GM23248 (cell line): ENCODE measurements at regions not wholly inside any gene's neighbourhood (a gene's known extent, or its start where the extent isn't known, plus 50 kb on each side); places are given as distances from the start of the nearest gene placed in this dataset.

Experiments
- DNase-seq: peaks from one replicate; pipeline ENCODE4 v3.0.0-alpha.2; 2015
- H2AFZ ChIP-seq: fragments of 200-600 bp; sonication (generic); 2 replicates; pipeline ENCODE4 v1.6.1; 2016; ENCODE audit warnings: antibody characterized with exemption
- H3F3A ChIP-seq: fragments of 200-600 bp; sonication (generic); 2 replicates; pipeline ENCODE4 v1.6.1; 2016; ENCODE audit warnings: mild to moderate bottlenecking, antibody characterized with exemption, mixed run types; ENCODE audit not compliant: insufficient read depth
- H3K27ac ChIP-seq: fragments of 200-600 bp; sonication (generic); 2 replicates; pipeline ENCODE4 v1.5.1; 2016; ENCODE audit warnings: mild to moderate bottlenecking
- H3K27me3 ChIP-seq: fragments of 200-600 bp; sonication (generic); replicated peaks from 2 replicates; pipeline ENCODE4 v1.6.1; 2016; ENCODE audit warnings: mild to moderate bottlenecking; ENCODE audit not compliant: insufficient read depth
- H3K36me3 ChIP-seq: fragments of 200-600 bp; sonication (generic); 2 replicates; pipeline ENCODE4 v1.6.1; 2016; ENCODE audit warnings: low read depth, mild to moderate bottlenecking
- H3K4me1 ChIP-seq: fragments of 200-600 bp; sonication (generic); 2 replicates; pipeline ENCODE4 v1.6.1; 2016; ENCODE audit warnings: mild to moderate bottlenecking; ENCODE audit not compliant: insufficient read depth
- H3K4me2 ChIP-seq: fragments of 200-600 bp; sonication (generic); one replicate; pipeline ENCODE4 v1.6.1; 2016; ENCODE audit warnings: mild to moderate bottlenecking; ENCODE audit not compliant: unreplicated experiment
- H3K4me3 ChIP-seq: fragments of 200-600 bp; sonication (generic); 2 replicates; pipeline ENCODE4 v1.5.1; 2016; ENCODE audit warnings: mild to moderate bottlenecking
- H3K79me2 ChIP-seq: fragments of 200-600 bp; sonication (generic); 2 replicates; pipeline ENCODE4 v1.6.1; 2016; ENCODE audit warnings: mild to moderate bottlenecking; ENCODE audit not compliant: insufficient read depth
- H3K9ac ChIP-seq: fragments of 200-600 bp; sonication (generic); 2 replicates; pipeline ENCODE4 v1.6.1; 2016; ENCODE audit warnings: mild to moderate bottlenecking
- H3K9me2 ChIP-seq: fragments of 200-600 bp; sonication (generic); 2 replicates; pipeline ENCODE4 v1.6.1; 2016; ENCODE audit warnings: mixed run types, mild to moderate bottlenecking, moderate library complexity; ENCODE audit not compliant: insufficient read depth
- H3K9me3 ChIP-seq: fragments of 200-600 bp; sonication (generic); one replicate; pipeline ENCODE4 v1.6.1; 2017; ENCODE audit warnings: low read depth
- H4K20me1 ChIP-seq: fragments of 200-600 bp; sonication (generic); 2 replicates; pipeline ENCODE4 v1.6.0; 2016; ENCODE audit not compliant: insufficient read depth
- EZH2 ChIP-seq: fragments of 200-600 bp; sonication (generic); IDR thresholded peaks from 2 replicates; pipeline ENCODE4 v1.6.1; 2018; ENCODE audit warnings: antibody characterized with exemption, mild to moderate bottlenecking; ENCODE audit not compliant: insufficient read depth, poor library complexity, severe bottlenecking
- EZH2phosphoT487 ChIP-seq: fragments of 200-600 bp; sonication (generic); IDR thresholded peaks from 2 replicates; pipeline ENCODE4 v1.6.1; 2018; ENCODE audit warnings: antibody characterized with exemption, moderate library complexity, mild to moderate bottlenecking, low read depth; ENCODE audit not compliant: insufficient read depth
- WGBS, 2 experiments: methylation state at CpG; one replicate each; pipeline ENCODE4 v1.1.6; 2015 to 2017; ENCODE audit warnings: low lambda C conversion rate in 2 of 2, low coverage in 1 of 2; ENCODE audit errors: missing lambda C conversion rate in 2 of 2; 5-methylcytosine and 5-hydroxymethylcytosine counted together
- in situ Hi-C: fragments of 300-500 bp; cut with MboI; formaldehyde crosslinking; loops from 2 replicates; pipeline ENCODE4 v1.15.0; 2020

- no peak overlapping the region for H3K9ac ChIP-seq
- DNase-seq: no peak
- WGBS, 2 experiments: 52 to 57% methylated on average over 2 of the region's 2 CpGs
- H2AFZ ChIP-seq: no peak overlapping the region
- H3K9me2 ChIP-seq: no peaks in the 10 kb centered on the region
- no peaks in the 10 kb centered on the region for H3K4me1 ChIP-seq
- no peaks in the 10 kb centered on the region for H4K20me1 ChIP-seq
- in situ Hi-C loops: no loop called here
- no peaks in the 10 kb centered on the region for H3F3A ChIP-seq
- H3K27ac ChIP-seq: no peak overlapping the region
- no peak for TF ChIP-seq EZH2phosphoT487
- no peak for TF ChIP-seq EZH2
- H3K9me3 ChIP-seq: no peaks in the 10 kb centered on the region
- H3K36me3 ChIP-seq: no peaks in the 10 kb centered on the region
- H3K4me3 ChIP-seq: no peak overlapping the region
- no peak overlapping the region for H3K4me2 ChIP-seq
- no peaks in the 10 kb centered on the region; the same call in 1 of the 2 replicates for H3K27me3 ChIP-seq
- no peaks in the 10 kb centered on the region for H3K79me2 ChIP-seq
These were observed 78.8 kb upstream of the NAV3 start for GRCh38 chr12:77751939-77752338.

GRCh38 chr12:77746096-77746495 is 84.6 kb upstream of the NAV3 start:
- Histone ChIP-seq H4K20me1 (0 out of 2 replicates have a peak, but pooled peaks cover 4% of the 10 kb centered on the region), H3K4me3 (no peak overlapping the region), H3K9me3 (no peaks in the 10 kb centered on the region), H3K27me3 (no peaks in the 10 kb centered on the region), H2AFZ (no peak overlapping the region), H3K9ac (no peak overlapping the region), H3K4me2 (no peak overlapping the region), H3K4me1 (no peaks in the 10 kb centered on the region), H3K36me3 (no peaks in the 10 kb centered on the region), H3K9me2 (no peaks in the 10 kb centered on the region), H3K27ac (no peak overlapping the region), H3F3A (no peaks in the 10 kb centered on the region), H3K79me2 (no peaks in the 10 kb centered on the region)
- WGBS, 2 experiments: 42 to 59% methylated on average over 3 of the region's 3 CpGs
- TF ChIP-seq EZH2 (no peak), EZH2phosphoT487 (no peak)
- no peak for DNase-seq
- in situ Hi-C loops: loop anchor here (25.0 kb wide), 1 partner anchor 366 kb away; no protein-coding TSS in a partner anchor

GRCh38 chr12:77745624-77746023 is 85.1 kb upstream of the NAV3 start:
- H3K79me2 ChIP-seq: no peaks in the 10 kb centered on the region
- no peaks in the 10 kb centered on the region for H3K4me1 ChIP-seq
- TF ChIP-seq EZH2 (no peak), EZH2phosphoT487 (no peak)
- H3K36me3 ChIP-seq: no peaks in the 10 kb centered on the region
- H4K20me1 ChIP-seq: 0 out of 2 replicates have a peak, but pooled peaks cover 4% of the 10 kb centered on the region
- no peaks in the 10 kb centered on the region for H3K9me2 ChIP-seq
- WGBS, 2 experiments: 29 to 41% methylated on average over 1 of the region's 1 CpG
- no peaks in the 10 kb centered on the region for H3K27me3 ChIP-seq
- in situ Hi-C loops: loop anchor here (25.0 kb wide), 1 partner anchor 367 kb away; no protein-coding TSS in a partner anchor
- no peak overlapping the region for H3K4me3 ChIP-seq
- no peaks in the 10 kb centered on the region for H3F3A ChIP-seq
- no peak overlapping the region for H3K4me2 ChIP-seq
- H3K27ac ChIP-seq: no peak overlapping the region
- H2AFZ ChIP-seq: no peak overlapping the region
- no peaks in the 10 kb centered on the region for H3K9me3 ChIP-seq
- no peak for DNase-seq
- H3K9ac ChIP-seq: no peak overlapping the region

GRCh38 chr12:77742631-77743030 is 88.1 kb upstream of the NAV3 start:
- H4K20me1 ChIP-seq: 0 out of 2 replicates have a peak, but pooled peaks cover 4% of the 10 kb centered on the region
- no peak for TF ChIP-seq EZH2
- no peak for TF ChIP-seq EZH2phosphoT487
- in situ Hi-C loops: loop anchor here (25.0 kb wide), 1 partner anchor 370 kb away; no protein-coding TSS in a partner anchor

More at GRCh38 chr12:77742631-77743030, 88.1 kb upstream of the NAV3 start:
- Histone ChIP-seq H3K4me3 (no peak overlapping the region), H3K9me3 (no peaks in the 10 kb centered on the region), H2AFZ (no peak overlapping the region), H3K79me2 (no peaks in the 10 kb centered on the region), H3K9ac (no peak overlapping the region), H3K4me1 (no peaks in the 10 kb centered on the region), H3K9me2 (no peaks in the 10 kb centered on the region), H3F3A (no peaks in the 10 kb centered on the region), H3K27me3 (no peaks in the 10 kb centered on the region), H3K27ac (no peak overlapping the region), H3K36me3 (no peaks in the 10 kb centered on the region), H3K4me2 (no peak overlapping the region)
- 15 to 24% methylated on average over 1 of the region's 1 CpG for WGBS, 2 experiments
- DNase-seq: no peak
